DOHH2 (cell line): ENCODE measurements at regions not wholly inside any gene's neighbourhood (a gene's known extent, or its start where the extent isn't known, plus 50 kb on each side); places are given as distances from the start of the nearest gene placed in this dataset.

Experiments
- EZH2phosphoT487 ChIP-seq: fragments of 200-600 bp; sonication (generic); IDR thresholded peaks from 2 replicates; pipeline ENCODE4 v1.6.1; 2017; ENCODE audit warnings: borderline replicate concordance, mild to moderate bottlenecking, antibody characterized with exemption, low read length, moderate library complexity, mixed read lengths
- TF ChIP-seq, protein P1 (sequence below): fragments of 200-600 bp; sonication (generic); IDR thresholded peaks from one replicate; pipeline ENCODE4 v1.5.1; 2014; ENCODE audit warnings: antibody characterized with exemption, mild to moderate bottlenecking, low read depth, low read length; ENCODE audit not compliant: poor library complexity, severe bottlenecking

DNA sequence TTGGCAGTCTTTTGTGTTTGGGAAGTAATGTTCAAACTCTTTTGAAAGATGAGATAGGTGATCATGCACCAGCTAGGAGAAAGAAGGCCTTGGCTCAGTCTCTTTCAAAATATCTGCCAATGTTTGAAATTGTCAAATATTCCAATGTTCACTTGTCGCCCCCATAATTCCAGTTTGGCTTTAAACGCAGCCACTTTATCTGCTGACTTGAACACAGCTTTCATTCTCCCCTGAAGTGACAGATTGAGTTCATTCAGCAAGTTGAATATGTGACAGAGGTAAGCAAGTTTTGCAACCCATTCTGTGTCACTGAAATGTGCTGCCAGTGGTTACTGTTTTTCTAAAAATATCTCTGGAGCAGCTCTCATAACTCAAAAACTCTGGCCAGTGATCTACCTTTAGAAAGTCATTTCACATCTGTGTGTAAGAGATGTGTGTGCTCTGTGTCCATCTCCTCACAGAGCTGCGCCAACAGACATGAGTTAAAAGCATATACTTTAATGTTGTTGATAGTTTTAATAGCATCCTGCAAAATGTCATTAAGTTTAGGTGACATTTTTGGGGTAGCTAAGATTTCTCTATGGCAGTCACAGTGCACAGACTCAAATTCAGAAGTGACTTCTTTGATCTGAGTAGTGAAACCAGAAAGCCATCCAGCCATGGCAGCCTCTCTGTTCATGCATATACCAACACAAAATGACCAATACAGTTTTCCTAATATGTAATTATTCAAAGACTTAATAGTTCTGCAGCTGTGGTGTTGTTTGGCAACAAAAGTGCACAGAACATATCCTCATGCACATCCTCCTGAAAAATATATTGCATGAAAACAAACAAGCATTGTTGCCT, 614.3 kb upstream of the MIS18BP1 start:
- TF ChIP-seq, protein P1, sequence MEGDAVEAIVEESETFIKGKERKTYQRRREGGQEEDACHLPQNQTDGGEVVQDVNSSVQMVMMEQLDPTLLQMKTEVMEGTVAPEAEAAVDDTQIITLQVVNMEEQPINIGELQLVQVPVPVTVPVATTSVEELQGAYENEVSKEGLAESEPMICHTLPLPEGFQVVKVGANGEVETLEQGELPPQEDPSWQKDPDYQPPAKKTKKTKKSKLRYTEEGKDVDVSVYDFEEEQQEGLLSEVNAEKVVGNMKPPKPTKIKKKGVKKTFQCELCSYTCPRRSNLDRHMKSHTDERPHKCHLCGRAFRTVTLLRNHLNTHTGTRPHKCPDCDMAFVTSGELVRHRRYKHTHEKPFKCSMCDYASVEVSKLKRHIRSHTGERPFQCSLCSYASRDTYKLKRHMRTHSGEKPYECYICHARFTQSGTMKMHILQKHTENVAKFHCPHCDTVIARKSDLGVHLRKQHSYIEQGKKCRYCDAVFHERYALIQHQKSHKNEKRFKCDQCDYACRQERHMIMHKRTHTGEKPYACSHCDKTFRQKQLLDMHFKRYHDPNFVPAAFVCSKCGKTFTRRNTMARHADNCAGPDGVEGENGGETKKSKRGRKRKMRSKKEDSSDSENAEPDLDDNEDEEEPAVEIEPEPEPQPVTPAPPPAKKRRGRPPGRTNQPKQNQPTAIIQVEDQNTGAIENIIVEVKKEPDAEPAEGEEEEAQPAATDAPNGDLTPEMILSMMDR: no peak
- no peak for TF ChIP-seq EZH2phosphoT487
